GM18502 (cell line): ENCODE measurements at regions not wholly inside any gene's neighbourhood (a gene's known extent, or its start where the extent isn't known, plus 50 kb on each side); places are given as distances from the start of the nearest gene placed in this dataset.
"Not testable (repeated sequence)": the region's sequence is repeated elsewhere in the genome, so short reads cannot be mapped to it uniquely, and the experiment has no call there.

Experiments
- ATAC-seq: cut with Tn5 transposase; IDR thresholded peaks from one replicate; pipeline ENCODE4 v1.9.1; 2021; ENCODE audit warnings: mild to moderate bottlenecking; ENCODE audit not compliant: unreplicated experiment, poor library complexity

DNA sequence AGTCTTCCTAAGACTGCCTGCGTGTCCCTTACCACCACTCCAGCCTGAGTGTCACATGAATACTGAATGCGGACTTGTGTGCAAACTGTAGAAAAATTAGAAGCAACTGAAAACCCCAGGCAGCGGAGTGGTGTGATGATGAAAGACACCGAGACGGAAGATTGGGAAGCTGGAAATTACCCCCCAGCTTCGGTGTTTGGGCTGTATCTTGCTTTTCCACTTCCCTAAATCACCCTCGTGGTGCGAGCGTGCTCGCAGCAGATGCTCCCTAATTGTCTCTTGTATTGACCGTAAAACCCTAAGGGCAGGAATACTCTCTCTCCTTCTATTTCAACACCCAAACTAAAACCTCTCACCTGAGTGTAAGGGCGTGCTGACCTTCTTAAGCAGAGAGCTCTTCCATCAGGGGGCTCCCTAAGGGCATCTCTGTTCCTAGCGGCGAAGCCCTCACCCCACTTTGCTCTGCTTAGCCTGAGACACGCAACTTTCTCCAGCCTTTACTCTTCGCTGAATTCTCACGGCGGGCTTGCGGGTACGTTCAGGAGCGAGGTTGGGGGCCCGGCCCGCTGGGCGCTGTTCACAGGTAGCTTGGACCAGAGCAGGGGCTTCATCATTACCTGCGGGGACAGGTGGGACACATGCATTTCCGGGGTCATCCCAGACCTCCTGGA is 62.4 kb downstream of the CRYBB2 start:
- no peak for ATAC-seq

DNA sequence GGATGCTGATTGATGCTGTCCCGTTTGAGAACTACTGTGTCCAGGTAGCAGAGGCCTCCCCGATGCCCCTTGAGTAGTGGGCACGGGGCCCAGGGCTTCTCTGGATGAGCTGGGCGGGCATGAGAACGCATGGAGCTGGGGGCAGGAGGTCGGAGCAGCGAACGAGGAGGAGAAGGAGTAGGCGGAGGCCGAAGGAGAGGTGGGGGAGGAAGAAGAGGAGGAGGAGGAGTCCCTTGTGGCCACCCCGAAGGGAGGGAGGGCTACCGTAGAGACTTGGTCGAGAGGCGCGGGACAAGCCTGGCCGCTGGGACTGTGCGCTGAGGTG is 62.9 kb downstream of the CRYBB2 start:
- ATAC-seq, result no peak

DNA sequence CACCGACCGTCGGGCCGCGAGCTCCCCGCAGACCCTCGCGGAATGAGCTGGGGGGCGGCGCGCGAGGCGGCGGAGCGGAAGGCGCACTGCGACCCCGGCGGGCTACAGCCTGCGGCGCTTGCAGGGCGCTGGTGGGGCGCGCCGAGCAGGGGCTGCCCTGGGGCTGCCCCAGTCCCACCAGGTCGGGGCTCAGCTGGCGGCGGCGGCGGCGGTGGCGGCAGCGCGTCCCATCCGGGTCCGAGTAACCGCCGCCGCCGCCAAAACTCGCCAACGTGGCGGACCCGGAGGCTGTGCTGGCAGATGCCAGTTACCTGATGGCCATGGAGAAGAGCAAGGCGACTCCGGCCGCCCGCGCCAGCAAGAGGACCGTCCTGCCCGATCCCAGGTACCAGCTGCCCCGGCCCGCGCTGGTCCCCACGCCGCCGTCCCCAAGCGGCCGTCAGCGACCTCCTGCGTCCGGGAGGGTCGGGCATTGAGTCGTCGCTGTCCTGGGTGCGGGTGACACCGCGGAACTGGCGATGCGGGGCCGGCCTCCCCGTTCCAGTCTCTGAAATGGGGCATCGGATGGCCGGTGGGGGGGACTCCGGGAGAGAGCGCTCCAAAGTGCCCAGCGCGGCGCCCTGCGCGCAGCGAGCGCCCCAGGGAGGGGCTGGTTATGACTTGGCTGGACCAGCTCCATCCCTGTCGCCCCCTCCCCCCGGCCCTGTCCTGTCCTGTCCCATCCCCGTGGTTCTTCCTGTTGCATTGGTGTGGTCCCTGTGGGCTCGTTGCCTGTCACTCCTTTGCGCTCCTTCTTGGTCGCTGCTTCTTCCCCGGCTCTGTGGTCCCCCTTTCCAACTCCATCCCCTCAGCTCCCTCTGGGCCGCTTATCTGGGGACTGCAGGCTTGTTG is 63.5 kb downstream of the CRYBB2 start:
- no peak for ATAC-seq

DNA sequence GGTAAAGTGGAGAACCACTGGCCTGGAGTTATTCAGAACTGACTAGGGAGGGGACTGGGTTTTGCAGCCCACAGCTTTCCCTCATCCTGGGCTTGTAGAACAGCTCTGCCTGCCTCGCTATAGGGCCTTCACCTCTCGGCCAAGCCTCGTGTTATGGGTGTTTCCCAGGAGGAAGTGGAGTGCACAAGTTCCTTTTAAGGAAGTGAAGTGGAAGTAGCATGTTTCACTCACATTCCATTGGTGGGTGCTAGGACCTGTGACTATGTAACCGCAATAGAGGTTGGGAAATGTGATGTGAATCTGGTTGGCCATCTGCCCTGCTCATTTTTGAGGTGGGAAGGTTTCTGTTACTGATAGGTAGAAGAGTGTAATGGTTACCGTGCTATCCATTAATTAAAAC is 69.0 kb downstream of the CRYBB2 start:
- not testable (repeated sequence) for ATAC-seq

DNA sequence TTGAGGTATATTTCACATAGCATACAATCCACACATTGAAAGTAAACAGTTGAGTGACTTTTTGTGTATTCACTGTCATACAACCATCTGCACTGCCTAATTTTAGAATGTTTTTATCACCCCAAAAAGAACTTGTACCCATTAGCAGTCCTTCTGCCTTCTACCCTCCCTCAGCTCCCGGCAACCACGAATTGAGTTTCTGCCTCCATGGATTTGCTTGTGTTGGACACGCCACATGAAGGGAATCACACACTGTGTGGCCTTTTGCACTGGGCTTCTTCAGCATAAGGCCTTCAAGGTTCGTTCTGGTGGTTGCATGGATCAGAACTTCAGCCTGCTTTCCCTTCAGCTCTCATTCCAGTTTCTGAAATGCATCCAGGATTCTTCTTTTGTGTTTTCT is 82.5 kb downstream of the CRYBB2 start:
- ATAC-seq, result not testable (repeated sequence)

DNA sequence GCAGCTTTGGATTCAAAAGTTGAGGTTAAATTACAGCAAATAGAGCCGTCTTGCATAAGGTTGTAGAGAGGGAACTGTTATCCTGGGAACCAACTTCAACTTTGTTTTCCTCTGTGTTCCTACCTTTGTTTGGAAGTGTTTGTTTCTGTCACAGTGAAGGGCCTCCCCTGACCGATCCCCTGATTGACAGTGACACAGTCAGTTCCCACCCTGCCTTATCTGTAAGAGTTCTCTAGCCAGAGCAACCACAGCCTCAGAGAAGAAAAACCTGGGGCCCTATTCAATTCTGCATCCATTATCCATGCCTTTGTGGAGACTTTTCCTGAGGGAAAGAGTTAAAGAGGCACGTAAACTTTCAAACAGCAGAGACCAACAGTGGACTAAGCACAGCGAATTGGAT is 90.1 kb downstream of the CRYBB2 start:
- ATAC-seq, result not testable (repeated sequence)

DNA sequence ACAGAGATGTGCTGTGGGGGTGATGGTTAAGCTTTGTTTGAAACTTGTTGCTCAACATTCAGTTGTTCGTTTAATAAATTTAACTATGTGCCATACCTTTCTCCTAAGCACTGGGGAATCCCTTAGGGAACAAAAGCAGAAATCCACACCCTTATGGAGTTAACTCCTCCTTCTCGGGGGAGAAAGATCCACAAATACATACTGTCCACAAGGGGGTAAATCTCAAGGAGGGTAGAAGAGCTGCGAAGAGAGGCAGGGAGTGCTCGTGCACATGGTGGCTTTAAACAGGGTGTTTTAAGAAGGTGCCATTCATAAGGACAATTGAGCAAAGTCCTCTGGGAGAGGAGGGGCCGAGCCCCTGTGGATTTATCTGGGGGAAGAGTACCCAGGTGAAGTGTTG is 92.5 kb downstream of the CRYBB2 start:
- ATAC-seq, result not testable (repeated sequence)

DNA sequence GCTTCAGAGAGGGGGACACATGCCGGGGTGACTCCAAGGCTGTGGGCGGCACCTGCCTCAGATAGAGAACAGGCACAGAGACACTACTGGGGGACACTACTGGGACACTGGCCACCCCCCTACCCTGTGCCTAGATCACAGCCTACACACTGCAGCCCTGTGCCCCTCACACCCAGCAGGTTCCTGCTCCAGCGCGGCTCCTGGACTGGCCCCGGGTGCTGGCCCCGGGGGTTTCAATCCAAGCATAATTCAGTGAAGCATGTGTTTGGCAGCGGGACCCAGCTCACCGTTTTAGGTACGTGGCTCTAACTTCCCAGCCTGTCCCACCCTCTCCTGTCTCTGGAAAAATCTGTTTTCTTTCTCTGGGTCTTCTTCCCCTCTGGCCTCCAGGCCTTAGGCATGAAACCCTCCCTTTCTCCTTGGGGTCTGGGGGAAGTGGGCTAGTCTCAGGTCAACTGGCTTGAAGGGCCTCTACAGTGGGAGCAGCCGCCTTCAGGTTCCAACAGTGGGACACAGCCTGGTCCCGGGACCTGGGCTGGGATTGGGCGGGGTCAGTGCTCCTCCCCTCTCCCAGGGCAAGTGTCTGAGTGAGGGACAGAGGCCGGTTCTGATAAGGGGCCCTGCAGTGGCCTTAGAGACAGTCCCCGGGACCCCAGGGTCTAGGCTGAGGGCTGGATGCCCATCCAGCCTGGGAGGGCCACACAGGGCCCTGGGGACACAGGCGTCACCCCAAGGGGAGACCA is 98.8 kb downstream of the CRYBB2 start:
- ATAC-seq, result no peak

DNA sequence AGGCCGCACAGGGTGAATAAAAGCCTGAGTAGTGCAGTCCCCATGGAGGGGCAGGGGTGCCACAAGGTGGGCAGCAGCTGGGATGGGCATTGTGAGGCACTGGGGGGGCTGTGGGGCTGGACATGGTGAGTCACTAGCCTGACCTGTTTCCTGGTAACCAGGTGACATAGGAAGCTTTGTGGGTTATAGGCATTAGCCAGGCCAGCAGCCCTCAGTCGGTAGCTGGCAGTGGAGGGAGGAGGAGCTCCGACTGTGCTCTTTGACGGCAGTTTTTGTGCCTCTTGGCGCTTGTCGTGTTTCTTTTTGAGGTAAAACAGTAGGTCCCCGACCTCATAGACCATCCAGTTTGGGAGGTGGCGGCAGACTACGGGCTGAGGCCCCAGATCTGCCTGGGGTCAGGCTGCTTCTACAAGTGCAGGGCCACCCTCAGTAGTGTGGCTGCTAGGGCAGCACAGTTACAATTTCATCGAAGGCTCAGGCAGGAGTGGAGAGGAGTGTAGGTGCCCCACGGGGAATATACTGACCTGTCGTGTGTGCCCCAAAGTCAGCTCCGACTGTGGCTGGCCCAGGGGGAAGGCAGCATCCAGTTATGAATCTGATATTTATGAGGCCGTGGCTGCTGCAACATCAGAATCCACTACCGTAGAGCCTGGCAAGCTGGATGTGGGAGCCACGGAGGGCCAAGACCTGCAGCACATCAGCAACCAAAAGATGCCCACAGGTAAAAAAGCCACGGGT is 107.7 kb downstream of the CRYBB2 start:
- no peak for ATAC-seq

DNA sequence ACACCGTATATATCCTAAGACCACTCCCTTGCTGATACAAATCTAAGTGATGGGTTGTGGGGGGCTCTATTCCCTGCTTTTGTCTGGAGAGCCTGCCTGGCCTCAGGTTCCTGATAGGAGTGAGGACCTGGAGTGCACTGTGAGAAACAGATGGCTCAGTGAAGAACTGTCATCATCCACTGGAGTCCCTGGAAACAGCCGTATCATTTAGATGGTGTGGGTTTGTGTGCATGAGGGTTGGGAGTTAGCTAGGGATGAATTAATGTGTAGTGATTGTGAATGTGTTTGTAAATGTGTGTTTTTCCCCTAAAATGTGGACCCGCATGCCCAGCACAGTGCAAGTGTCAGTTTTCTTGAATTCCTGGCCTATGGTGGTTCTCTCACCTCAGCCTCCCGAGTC is 111.6 kb downstream of the CRYBB2 start:
- no peak for ATAC-seq

DNA sequence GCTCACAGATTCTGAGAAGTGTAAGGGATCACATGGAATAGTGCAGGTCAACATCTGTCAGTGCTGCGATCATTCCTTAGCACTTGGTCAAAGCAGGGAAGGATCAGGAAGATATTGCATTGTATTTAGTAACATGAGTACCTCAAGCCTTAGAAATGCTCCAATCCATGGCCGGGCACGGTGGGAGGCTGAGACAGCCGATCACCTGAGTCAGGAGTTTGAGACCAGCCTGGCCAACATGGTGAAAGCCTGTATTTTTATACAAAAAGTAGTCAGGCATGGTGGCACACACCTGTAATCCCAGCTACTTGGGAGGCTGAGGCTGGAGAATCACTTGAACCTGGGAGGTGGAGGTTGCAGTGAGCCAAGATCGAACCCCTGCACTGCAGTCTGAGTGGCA is 112.5 kb downstream of the CRYBB2 start:
- not testable (repeated sequence) for ATAC-seq

DNA sequence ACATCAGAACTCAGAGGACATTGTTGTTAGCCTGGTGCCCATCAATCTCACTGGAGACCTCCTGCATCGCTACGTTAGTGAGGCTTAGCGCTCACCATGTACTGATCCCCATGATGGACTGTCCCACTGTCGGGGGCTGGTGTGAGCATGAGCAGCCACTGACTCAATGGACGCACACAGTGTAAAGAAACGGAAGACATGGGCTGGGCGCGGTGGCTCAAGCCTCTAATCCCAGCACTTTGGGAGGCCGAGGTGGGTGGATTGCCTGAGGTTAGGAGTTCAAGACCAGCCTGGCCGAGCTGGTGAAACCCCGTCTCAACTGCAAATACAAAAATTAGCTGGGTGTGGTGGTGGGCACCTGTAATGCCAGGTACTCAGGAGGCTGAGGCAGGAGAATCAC is 112.9 kb downstream of the CRYBB2 start:
- ATAC-seq, result no peak

DNA sequence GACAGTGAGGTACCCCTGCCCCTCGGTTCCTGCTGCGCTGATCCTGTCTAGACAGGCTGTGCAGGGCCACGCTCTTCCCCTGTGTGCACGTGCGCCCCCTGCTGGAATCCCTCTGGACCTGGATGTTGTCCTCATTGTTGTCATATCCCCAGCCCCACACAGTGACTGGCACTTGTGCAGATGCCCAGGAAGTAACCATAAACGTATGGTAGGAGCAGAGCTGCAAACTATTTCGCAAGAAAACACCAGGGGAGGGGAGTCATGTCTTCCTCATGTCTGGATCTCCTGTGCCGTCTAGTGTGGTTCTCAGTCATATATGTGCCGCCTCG is 114.7 kb downstream of the CRYBB2 start:
- ATAC-seq, result no peak

DNA sequence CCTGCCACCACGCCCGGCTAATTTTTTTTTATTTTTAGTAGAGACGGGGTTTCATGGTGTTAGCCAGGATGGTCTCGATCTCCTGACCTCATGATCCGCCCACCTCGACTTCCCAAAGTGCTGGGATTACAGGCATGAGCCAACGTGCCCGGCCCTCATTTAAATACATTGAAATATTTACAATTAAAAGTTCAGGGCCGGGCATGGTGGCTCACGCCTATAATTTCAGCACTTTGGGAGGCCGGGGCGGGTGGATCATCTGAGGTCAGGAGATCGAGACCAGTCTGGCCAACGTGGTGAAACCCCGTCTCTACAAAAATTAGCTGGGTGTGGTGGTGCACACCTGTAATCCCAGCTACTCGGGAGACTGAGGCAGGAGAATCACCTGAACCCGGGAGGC is 115.2 kb downstream of the CRYBB2 start:
- not testable (repeated sequence) for ATAC-seq

DNA sequence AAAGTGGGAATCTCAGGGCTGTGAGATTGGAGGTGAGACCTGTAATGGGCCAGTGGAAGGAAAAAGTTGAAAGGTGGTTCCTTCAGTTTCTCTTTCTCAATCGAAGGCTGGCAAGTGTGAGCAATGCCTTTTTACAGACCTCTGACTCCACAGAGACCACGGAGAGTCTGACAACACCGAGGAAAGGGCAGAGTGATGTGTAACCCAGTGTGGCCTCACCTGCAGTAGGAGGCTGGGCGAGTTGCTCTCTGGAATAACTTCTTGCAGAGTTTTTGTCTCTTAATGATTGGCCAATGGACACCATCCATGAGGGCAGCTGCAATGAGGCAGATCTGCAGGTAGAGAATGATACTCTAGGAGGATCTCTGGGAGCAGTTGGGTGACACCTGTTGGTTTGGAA is 115.8 kb downstream of the CRYBB2 start:
- ATAC-seq, result not testable (repeated sequence)

DNA sequence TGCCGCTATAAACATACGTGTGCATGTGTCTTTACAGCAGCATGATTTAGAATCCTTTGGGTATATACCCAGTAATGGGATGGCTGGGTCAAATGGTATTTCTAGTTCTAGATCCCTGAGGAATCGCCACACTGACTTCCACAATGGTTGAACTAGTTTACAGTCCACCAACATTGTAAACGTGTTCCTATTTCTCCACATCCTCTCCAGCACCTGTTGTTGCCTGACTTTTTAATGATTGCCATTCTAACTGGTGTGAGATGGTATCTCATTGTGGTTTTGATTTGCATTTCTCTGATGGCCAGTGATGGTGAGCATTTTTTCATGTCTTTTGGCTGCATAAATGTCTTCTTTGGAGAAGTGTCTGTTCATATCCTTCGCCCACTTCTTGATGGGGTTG is 121.1 kb downstream of the CRYBB2 start:
- ATAC-seq, result not testable (repeated sequence)

DNA sequence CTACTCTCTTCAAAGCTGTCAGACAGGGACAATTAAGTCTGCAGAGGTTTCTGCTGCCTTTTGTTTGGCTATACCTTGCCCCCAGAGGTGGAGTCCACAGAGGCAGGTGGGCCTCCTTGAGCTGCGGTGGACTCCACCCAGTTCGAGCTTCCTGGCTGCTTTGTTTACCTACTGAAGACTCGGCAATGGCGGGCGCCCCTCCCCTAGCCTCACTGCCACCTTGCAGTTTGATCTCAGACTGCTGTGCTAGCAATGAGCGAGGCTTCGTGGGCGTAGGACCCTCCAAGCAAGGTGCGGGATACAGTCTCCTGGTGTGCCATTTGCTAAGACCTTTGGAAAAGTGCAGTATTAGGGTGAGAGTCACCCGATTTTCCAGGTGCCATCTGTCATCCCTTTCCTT is 124.9 kb downstream of the CRYBB2 start:
- not testable (repeated sequence) for ATAC-seq

DNA sequence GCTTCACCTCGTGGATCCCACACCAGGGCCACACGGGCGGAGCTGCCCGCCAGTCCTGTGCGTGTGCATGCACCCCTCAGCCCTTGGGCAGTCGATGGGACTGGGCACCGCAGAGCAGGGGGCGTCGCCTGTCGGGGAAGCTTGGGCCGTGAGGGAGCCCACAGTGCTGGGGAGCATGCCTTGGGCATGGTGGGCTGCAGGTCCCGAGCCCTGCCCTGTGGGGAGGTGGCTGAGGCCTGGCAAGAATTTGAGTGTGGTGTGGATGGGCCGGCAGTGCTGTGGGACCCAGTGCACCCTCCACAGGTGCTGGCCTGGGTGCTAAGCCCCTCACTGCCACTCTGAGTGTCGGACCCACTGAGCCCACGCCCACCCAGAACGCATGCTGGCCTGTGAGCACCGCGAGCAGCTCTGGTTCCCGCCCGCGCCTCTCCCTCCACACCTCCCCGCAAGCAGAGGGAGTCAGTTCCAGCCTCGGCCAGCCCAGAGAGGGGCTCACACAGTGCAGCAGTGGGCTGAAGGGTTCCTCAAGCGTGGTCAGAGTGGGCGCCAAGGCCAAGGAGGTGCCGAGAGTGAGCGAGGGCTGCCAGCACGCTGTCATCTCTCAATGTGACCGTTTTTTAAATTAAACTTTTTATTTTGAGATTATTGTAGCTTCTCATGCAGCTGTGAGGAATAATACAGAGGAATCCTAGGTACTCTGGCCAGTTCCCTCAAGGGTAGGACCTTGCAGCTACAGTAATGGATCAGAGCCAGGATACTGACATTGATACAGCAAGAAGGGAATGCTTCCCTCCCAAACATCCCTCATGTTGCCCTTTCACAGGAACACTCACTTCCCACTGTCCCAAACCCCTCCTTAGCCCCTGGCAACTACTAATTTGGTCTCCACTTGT is 127.7 kb downstream of the CRYBB2 start:
- no peak for ATAC-seq

DNA sequence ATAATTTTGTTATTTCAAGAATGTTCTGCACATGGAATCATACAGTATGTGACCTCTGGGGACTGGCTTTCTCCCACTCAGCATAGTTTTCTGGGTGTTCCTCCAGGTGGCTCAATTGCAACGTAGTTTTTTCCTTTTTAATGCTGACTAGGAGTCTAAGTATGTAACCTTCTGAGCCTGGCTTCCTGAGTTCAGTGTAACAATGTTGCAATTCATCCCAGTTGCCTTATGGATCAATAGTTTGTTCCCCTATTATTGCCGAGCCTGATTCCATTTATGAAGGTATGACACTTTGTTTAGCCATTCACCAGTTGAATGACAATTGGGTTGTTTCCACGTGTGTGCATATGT is 128.3 kb downstream of the CRYBB2 start:
- no peak for ATAC-seq

DNA sequence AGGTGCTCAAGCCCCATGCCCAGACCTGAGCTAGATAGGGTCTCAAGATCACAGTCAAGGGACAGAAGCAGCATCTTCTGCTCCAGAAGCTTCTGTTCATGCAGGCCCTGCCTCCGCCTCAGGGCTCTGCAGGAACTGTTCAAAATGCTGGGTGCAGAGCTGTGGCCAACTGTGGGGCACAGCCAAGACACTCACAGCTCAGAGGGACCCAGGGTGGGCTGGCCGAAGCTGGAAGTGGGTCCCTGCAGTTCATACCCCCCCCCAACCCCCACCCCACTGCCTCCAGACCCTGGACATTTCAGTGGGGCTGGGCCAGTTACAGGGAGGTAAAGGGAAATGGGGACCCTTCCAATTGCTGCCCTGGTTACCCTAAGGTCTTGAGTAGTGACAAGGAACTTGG is 129.0 kb downstream of the CRYBB2 start:
- no peak for ATAC-seq
